Motor neuron (in vitro differentiated cells): ENCODE measurements at regions not wholly inside any gene's neighbourhood (a gene's known extent, or its start where the extent isn't known, plus 50 kb on each side); places are given as distances from the start of the nearest gene placed in this dataset.
"Not testable (repeated sequence)": the region's sequence is repeated elsewhere in the genome, so short reads cannot be mapped to it uniquely, and the experiment has no call there.

ENCODE experiments used
- ATAC-seq, 8 experiments: fragments of 200-7000 bp; cut with Tn5 transposase; replicated peaks in 6 of 8; 2 replicates each; pipeline ENCODE4 v1.8.0; 2021; ENCODE audit warnings: mild to moderate bottlenecking in 8 of 8, moderate library complexity in 8 of 8
- H3K27ac ChIP-seq, 2 donors: fragments of 250-450 bp; sonication (Bioruptor Pico); 2 replicates each; pipeline ENCODE4 v1.9.0; 2021; ENCODE audit warnings: antibody characterized with exemption in 2 of 2, mild to moderate bottlenecking in 2 of 2, moderate library complexity in 1 of 2
- H3K4me1 ChIP-seq, 2 donors: fragments of 250-450 bp; sonication (Bioruptor Pico); replicated peaks in 1 of 2; 2 replicates each; pipeline ENCODE4 v1.6.1; 2021; ENCODE audit warnings: antibody characterized with exemption in 2 of 2, mild to moderate bottlenecking in 2 of 2, moderate library complexity in 1 of 2
- H3K4me3 ChIP-seq, 5 donors: fragments of 250-450 bp; sonication (Bioruptor Pico); 2 replicates each; pipeline ENCODE4 v1.9.0; 2021; ENCODE audit warnings: antibody characterized with exemption in 5 of 5, mild to moderate bottlenecking in 5 of 5, moderate library complexity in 4 of 5
- WGBS, 10 experiments: fragments of 450-650 bp; shearing (Covaris generic); methylation state at CpG; one replicate each; pipeline ENCODE4 v1.0.0; 2022; 5-methylcytosine and 5-hydroxymethylcytosine counted together
- in situ Hi-C, 9 experiments: fragments of 400-800 bp; cut with MboI; loops; one replicate each; pipeline ENCODE4 v1.15.0; 2021; ENCODE audit warnings: low sequenced_read_pairs in 9 of 9, low pct_unique_long_range_greater_than_20kb in 2 of 9; ENCODE audit not compliant: unreplicated experiment in 9 of 9

- in situ Hi-C loops, result loop anchor here in 2 of 9 experiments (25.0 kb wide), 2 partner anchors 107 to 232 kb away; no protein-coding TSS in a partner anchor
These were observed 248.9 kb upstream of the ADGRL4 start for GRCh38 chr1:79255421-79255820.

GRCh38 chr1:79252598-79252997 is 246.1 kb upstream of the ADGRL4 start:
- WGBS, 10 experiments, result 30 to 100% (median 91%) methylated on average over 3 of the region's 3 CpGs; no CpG with 5 or more reads in 1 of the 10 experiments
- Histone ChIP-seq H3K4me1 (no peaks in the 10 kb centered on the region), H3K27ac (no peak overlapping the region), H3K4me3 (no peak overlapping the region)
- in situ Hi-C loops, result loop anchor here in 2 of 9 experiments (25.0 kb wide), 2 partner anchors 110 to 235 kb away; no protein-coding TSS in a partner anchor
- ATAC-seq, result no peak

More at GRCh38 chr1:79255421-79255820, 248.9 kb upstream of the ADGRL4 start:
- no peak for ATAC-seq
- no peaks in the 10 kb centered on the region for H3K4me1 ChIP-seq
- 47 to 96% (median 90%) methylated on average over 2 of the region's 2 CpGs; no CpG with 5 or more reads in 1 of the 10 experiments for WGBS, 10 experiments
- H3K27ac ChIP-seq, result no peak overlapping the region
- no peak overlapping the region for H3K4me3 ChIP-seq

- Histone ChIP-seq H3K4me1 (peaks cover 7 to 16% of the 10 kb centered on the region in 2 donors), H3K4me3 (no peak overlapping the region), H3K27ac (no peak overlapping the region)
- ATAC-seq, result no peak
- WGBS, 10 experiments, result 33 to 100% (median 82%) methylated on average over 1 to 5 of the region's 5 CpGs; no CpG with 5 or more reads in 3 of the 10 experiments
- in situ Hi-C loops, result no loop called here
These were observed 233.3 kb upstream of the ADGRL4 start for GRCh38 chr1:79239840-79240239.

DNA sequence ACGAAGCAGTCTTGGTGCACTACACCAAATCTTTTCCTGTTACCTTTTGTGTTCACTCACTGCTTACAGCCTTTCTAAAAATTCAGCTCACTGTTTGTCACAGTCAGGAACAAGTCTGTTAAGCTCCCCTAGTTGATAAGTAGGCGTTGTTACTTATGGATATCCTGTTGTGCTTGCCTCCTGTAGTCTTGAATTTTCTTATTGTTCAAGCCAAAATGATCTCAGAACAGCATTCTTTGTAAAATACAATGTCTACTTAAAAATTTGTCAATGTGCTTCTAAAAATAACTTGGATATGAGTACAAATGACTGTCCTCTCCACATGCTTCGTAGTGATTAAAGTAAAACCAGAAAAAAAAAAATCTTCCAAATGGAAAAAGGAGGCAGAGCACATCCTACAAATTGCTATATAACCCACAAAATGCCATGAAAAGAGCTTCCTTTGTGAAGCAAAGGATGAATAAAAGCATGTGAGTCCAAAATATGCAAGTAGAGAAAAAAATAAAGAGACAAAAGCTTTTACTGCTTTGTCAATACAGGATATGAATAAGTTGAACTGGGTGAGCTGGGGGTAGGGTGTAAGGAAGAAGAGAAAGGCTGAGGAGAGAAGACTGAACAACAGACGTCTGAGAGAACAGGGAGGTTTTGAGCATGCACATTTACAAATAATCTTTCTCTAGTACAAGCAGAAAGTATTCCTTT is 228.9 kb upstream of the ADGRL4 start:
- peaks cover 7 to 30% of the 10 kb centered on the region in 2 donors for H3K4me1 ChIP-seq
- H3K27ac ChIP-seq, result no peak overlapping the region
- WGBS, 10 experiments, result 6 to 54% (median 23%) methylated on average over 2 to 4 of the region's 4 CpGs
- peak in 2 of 8 experiments; percentile 56 to 65 for ATAC-seq
- in situ Hi-C loops, result no loop called here
- no peak overlapping the region for H3K4me3 ChIP-seq

DNA sequence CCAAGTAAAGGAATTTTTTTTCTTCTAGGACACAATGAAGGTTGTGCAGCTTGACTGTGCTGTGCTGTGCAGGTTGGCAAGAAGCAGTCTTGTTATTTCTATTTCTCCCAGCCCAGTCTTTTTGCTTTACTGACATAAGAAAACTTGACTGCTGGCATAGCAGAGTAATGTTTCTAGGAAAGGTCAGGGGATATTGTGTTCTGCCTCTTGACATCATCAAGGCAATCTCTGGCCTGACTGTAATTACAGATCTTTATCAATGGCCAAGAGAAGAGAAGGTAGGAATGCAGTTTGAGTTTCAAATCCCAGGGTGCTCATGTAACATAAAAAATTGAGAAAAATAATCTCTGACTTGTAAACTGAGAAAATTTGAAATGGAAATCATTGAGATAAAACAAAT is 226.3 kb upstream of the ADGRL4 start:
- in situ Hi-C loops, result no loop called here

DNA sequence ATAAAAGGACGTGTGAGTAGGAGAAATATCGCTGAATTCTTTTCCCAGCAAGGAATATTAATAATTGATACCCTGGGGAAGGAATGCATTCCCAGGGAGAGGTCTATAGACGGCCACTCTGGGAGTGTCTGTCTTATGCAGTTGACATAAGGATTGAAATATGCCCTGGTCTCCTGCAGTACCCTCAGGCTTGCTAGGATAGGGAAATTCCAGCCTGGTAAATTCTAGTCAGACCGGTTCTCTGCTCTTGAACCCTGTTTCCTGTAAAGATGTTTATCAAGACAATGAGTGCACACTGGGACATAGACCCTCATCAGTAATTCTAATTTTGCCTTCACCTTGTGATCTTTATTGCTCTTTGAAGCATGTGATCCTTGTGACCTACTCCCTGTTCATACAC is 224.2 kb upstream of the ADGRL4 start:
- H3K27ac ChIP-seq, in situ Hi-C loops, ATAC-seq, H3K4me3 ChIP-seq: not testable (repeated sequence)
- H3K4me1 ChIP-seq, result peaks cover 6 to 22% of the 10 kb centered on the region in 2 donors
- WGBS, 10 experiments, result 17 to 100% (median 82%) methylated on average over 1 to 4 of the region's 4 CpGs; no CpG with 5 or more reads in 3 of the 10 experiments

More for the DNA sequence above, 226.3 kb upstream of the ADGRL4 start:
- no peak for ATAC-seq
- Histone ChIP-seq H3K4me1 (peaks cover 7 to 30% of the 10 kb centered on the region in 2 donors), H3K27ac (no peak overlapping the region), H3K4me3 (no peak overlapping the region)

DNA sequence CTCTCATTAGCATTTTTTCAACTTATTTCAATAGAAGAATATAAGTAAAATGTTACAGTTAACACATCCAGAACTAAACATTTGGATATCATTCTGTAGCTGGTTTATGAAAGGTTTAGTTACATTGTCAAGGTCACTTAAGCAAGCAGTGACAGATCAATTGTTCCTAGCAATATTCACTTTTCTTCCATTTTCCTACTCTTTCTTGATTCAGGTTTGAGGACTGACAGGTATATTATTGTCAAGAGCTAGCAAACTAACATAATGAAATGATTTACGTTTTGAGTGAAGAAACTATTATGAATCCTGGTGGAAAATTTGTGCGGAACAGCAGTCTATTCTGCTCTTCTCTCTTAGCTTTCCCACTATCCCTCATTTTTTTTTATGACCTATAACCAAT is 220.4 kb upstream of the ADGRL4 start:
- WGBS, 10 experiments, result 32 to 100% (median 82%) methylated on average over 1 to 2 of the region's 2 CpGs; no CpG with 5 or more reads in 2 of the 10 experiments
- ATAC-seq, result no peak
- no peaks in the 10 kb centered on the region for H3K4me1 ChIP-seq
- in situ Hi-C loops, result no loop called here
- H3K4me3 ChIP-seq, result no peak overlapping the region
- no peak overlapping the region for H3K27ac ChIP-seq

DNA sequence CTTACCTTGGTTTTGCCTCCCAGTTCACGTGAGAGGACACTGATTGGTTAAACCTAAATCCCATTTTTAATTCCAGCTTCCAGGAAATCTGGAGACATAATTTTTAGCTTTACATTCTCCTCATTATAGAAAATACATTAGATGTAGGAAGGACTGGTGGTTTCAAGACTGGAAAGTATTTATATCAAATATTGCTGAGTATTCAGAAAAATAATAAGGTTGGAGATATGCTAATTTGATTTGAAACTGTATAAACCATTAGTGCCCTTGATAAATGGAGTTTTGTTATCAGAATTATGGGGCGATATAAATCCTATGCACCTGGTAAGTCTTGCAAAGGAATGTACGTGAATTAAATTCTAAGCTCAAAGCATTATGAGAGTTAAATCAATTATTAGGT is 218.0 kb upstream of the ADGRL4 start:
- H3K27ac ChIP-seq, result no peak overlapping the region
- no peak overlapping the region for H3K4me3 ChIP-seq
- no peak for ATAC-seq
- H3K4me1 ChIP-seq, result no peaks in the 10 kb centered on the region
- 19 to 95% (median 73%) methylated on average over 2 to 3 of the region's 3 CpGs; no CpG with 5 or more reads in 1 of the 10 experiments for WGBS, 10 experiments
- in situ Hi-C loops, result loop anchor here in 1 of 9 experiments (25.0 kb wide), 1 partner anchor 512 kb away; no protein-coding TSS in a partner anchor

DNA sequence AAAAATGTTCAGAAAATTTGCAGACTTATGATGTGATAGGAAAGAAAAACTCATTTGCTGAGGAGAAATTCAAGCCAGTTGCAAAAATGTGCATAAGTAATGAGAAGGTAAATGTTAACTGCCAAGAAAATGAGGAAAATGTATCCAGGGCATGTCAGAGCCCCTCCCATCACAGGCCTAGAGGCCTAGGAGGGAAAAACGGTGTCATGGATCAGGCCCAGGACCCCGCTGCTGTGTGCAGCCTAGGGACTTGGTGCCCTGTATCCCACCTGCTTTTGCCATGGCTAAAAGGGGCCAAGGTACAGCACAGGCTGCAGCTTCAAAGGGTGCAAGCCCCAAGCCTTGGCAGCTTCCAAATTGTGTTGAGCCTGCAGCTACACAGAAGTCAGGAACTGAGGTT is 214.0 kb upstream of the ADGRL4 start:
- 0 to 94% (median 58%) methylated on average over 1 to 2 of the region's 2 CpGs; no CpG with 5 or more reads in 2 of the 10 experiments for WGBS, 10 experiments
- in situ Hi-C loops, result loop anchor here in 1 of 9 experiments (25.0 kb wide), 1 partner anchor 508 kb away; no protein-coding TSS in a partner anchor

DNA sequence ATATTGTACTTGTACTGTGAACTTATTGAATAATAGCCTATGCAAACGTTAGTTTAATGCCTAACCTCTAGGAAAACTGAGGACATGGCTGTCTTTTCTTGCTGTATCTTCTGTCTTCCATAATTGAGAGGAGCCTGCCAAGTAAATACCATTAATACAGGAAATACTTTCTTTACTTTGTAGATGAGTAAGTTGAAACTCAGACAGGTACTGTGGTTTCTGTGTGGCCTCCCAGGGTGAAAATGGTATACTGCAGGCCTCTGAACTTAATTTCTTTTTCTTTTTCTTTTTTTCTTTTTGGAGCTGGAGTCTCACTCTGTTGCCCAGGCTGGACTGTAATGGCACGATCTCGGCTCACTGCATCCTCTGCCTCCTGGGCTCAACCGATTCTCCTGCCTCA is 208.8 kb upstream of the ADGRL4 start:
- WGBS, 10 experiments, result 43 to 95% (median 83%) methylated on average over 2 to 4 of the region's 4 CpGs; no CpG with 5 or more reads in 1 of the 10 experiments
- in situ Hi-C loops, result loop anchor here in 1 of 9 experiments (25.0 kb wide), 1 partner anchor 503 kb away; no protein-coding TSS in a partner anchor
- no peak for ATAC-seq
- Histone ChIP-seq H3K27ac (no peak overlapping the region), H3K4me1 (no peaks in the 10 kb centered on the region), H3K4me3 (no peak overlapping the region)

More for the DNA sequence above, 214.0 kb upstream of the ADGRL4 start:
- ATAC-seq, result no peak
- H3K27ac ChIP-seq, result no peak overlapping the region
- H3K4me3 ChIP-seq, result no peak overlapping the region
- no peaks in the 10 kb centered on the region for H3K4me1 ChIP-seq

DNA sequence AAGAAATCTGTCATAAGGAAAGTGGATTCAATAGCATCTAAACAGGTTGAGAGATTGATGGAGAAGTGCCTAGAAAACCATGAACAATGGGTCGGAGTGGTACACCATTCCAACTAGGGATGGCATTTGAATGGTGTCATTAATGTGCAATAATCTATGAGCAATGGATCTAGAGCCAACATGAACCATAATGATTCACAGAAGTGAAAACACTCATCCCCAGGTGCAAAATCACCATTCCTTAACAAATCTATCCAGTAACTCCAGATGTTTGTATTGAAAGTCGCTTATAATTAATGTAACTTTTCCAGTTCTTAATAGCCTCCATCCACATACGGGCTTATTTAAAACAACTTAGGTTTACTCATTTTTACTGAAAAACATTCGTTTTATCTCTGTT is 201.3 kb upstream of the ADGRL4 start:
- in situ Hi-C loops, result loop anchor here in 1 of 9 experiments (25.0 kb wide), 1 partner anchor 495 kb away; no protein-coding TSS in a partner anchor
- H3K4me3 ChIP-seq, result no peak overlapping the region
- no peak for ATAC-seq
- WGBS, 10 experiments, result 40 to 86% (median 73%) methylated on average over 2 to 4 of the region's 4 CpGs
- H3K27ac ChIP-seq, result no peak overlapping the region
- peaks cover 0 to 5% of the 10 kb centered on the region in 2 donors for H3K4me1 ChIP-seq

DNA sequence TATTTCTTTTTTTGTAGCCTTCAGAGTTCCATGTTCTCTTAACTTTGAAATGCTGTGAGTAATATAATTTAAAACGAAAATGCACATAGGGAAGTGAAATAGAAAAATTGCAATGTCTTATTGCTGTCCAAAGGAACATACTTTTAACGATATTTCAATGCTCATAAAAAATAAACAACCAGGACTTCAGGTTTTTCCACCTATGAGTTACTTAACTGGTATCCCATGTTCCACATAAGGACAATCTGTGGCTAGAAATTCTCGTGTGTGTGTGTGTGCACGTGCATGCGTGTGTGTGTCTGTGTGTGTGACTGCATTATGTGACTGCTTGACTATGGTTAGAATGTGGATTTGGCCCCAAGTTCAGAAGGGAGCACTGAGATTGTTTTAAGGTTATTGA is 200.8 kb upstream of the ADGRL4 start:
- peaks cover 0 to 5% of the 10 kb centered on the region in 2 donors for H3K4me1 ChIP-seq
- in situ Hi-C loops, result loop anchor here in 1 of 9 experiments (25.0 kb wide), 1 partner anchor 495 kb away; no protein-coding TSS in a partner anchor
- no peak for ATAC-seq
- no peak overlapping the region for H3K4me3 ChIP-seq
- WGBS, 10 experiments, result 0 to 92% (median 80%) methylated on average over 1 to 5 of the region's 5 CpGs
- no peak overlapping the region for H3K27ac ChIP-seq

DNA sequence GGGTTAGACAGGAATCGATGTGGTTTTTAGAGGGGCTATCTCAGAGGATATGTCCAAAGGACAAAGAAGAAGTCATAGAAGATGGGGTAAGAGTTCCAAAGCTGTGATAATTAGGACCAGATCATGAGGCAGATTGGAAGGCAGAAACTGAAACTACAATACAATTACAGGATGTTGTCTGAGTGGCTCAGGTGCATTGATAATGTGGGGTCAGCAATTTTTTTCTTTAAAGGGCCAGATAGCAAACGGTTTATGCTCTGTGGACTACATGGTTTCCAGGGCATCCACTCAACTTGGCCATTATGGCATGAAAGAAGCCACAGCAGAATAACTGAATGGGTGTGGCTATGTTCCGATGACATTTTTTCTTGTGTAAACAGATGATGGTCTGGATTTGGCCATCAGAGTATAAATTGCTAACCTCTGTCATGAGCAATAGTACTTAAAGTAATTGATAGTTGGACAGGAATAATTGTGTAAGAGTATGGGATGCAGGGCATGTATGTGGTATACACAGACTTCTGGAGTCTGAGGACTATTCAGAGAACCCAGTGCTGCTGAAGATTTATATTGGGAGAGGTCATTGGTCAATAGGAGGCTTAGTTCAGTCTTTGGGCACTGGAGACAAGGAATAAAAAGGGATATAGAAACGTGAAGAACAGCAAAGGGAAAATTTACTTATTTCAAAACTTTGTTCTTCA is 198.4 kb upstream of the ADGRL4 start:
- Histone ChIP-seq H3K27ac (no peak overlapping the region), H3K4me3 (no peak overlapping the region), H3K4me1 (peaks cover 0 to 5% of the 10 kb centered on the region in 2 donors)
- peak in 6 of 8 experiments; percentile 15 to 64 (median 26) for ATAC-seq
- 0 to 83% (median 46%) methylated on average over 1 to 4 of the region's 4 CpGs for WGBS, 10 experiments
- in situ Hi-C loops, result loop anchor here in 1 of 9 experiments (25.0 kb wide), 1 partner anchor 493 kb away; no protein-coding TSS in a partner anchor
